HEK293T (cell line): ENCODE measurements at regions not wholly inside any gene's neighbourhood (a gene's known extent, or its start where the extent isn't known, plus 50 kb on each side); places are given as distances from the start of the nearest gene placed in this dataset.

Source experiments
- ARNT ChIP-seq: fragments of 450-650 bp; IDR thresholded peaks from 2 replicates; pipeline ENCODE4 v1.6.1; 2017; ENCODE audit warnings: mild to moderate bottlenecking
- BHLHE40 ChIP-seq: fragments of 450-650 bp; IDR thresholded peaks from 2 replicates; pipeline ENCODE4 v1.6.1; 2016; ENCODE audit warnings: mild to moderate bottlenecking, moderate library complexity, borderline replicate concordance
- ELF4 ChIP-seq: fragments of 450-650 bp; IDR thresholded peaks from 2 replicates; pipeline ENCODE4 v1.6.1; 2017; ENCODE audit warnings: antibody characterized with exemption
- FOXA1 ChIP-seq: fragments of 450-650 bp; IDR thresholded peaks from 2 replicates; pipeline ENCODE4 v1.6.1; 2016; ENCODE audit warnings: mild to moderate bottlenecking
- FOXK2 ChIP-seq: fragments of 450-650 bp; IDR thresholded peaks from 2 replicates; pipeline ENCODE4 v1.6.1; 2016; ENCODE audit warnings: mild to moderate bottlenecking
- FOXM1 ChIP-seq: fragments of 450-650 bp; IDR thresholded peaks from 2 replicates; pipeline ENCODE4 v1.6.1; 2017; ENCODE audit warnings: mild to moderate bottlenecking, borderline replicate concordance
- HDGF ChIP-seq: fragments of 450-650 bp; IDR thresholded peaks from 2 replicates; pipeline ENCODE4 v1.6.1; 2017; ENCODE audit warnings: antibody characterized with exemption, borderline replicate concordance
- LEF1 ChIP-seq: fragments of 450-650 bp; IDR thresholded peaks from 2 replicates; pipeline ENCODE4 v1.6.1; 2017; ENCODE audit warnings: mild to moderate bottlenecking, borderline replicate concordance
- NFRKB ChIP-seq: fragments of 450-650 bp; IDR thresholded peaks from 2 replicates; pipeline ENCODE4 v1.6.1; 2016; ENCODE audit warnings: mild to moderate bottlenecking, moderate library complexity
- PKNOX1 ChIP-seq: fragments of 450-650 bp; IDR thresholded peaks from 2 replicates; pipeline ENCODE4 v1.6.1; 2016
- SP1 ChIP-seq: fragments of 450-650 bp; IDR thresholded peaks from 2 replicates; pipeline ENCODE4 v1.6.1; 2017
- SUZ12 ChIP-seq: fragments of 450-650 bp; IDR thresholded peaks from 2 replicates; pipeline ENCODE4 v1.6.1; 2016; ENCODE audit warnings: mild to moderate bottlenecking
- TARDBP ChIP-seq: fragments of 450-650 bp; IDR thresholded peaks from 2 replicates; pipeline ENCODE4 v1.6.1; 2016
- ZNF384 ChIP-seq: fragments of 450-650 bp; IDR thresholded peaks from 2 replicates; pipeline ENCODE4 v1.6.1; 2016

GRCh38 chr13:50631041-50631440 lies 212.5 kb downstream of the DLEU7 start:
- TF ChIP-seq BHLHE40 (no peak), FOXK2 (no peak), FOXM1 (no peak), SP1 (no peak), PKNOX1 (no peak), SUZ12 (no peak), NFRKB (no peak), ELF4 (no peak), HDGF (no peak), FOXA1 (no peak), ZNF384 (no peak), ARNT (no peak), LEF1 (no peak), TARDBP (no peak)
